Liver (tissue), 8 donors: ENCODE measurements at regions not wholly inside any gene's neighbourhood (a gene's known extent, or its start where the extent isn't known, plus 50 kb on each side); places are given as distances from the start of the nearest gene placed in this dataset.

Experiments used
- DNase-seq: peaks from one replicate; pipeline ENCODE4 v3.0.0-alpha.2; 2017; ENCODE audit warnings: low spot score
- H3K27ac ChIP-seq, 2 donors: one replicate each; pipeline ENCODE4 v1.7.0; 2013; ENCODE audit warnings: inconsistent platforms in 2 of 2, low read length in 2 of 2, control low read depth in 1 of 2, low read depth in 1 of 2, mild to moderate bottlenecking in 1 of 2
- H3K27me3 ChIP-seq, 4 donors: one replicate each; pipeline versions ENCODE4 v1.6.1 to v1.7.0; 2013; ENCODE audit warnings: low read length in 3 of 4, inconsistent platforms in 1 of 4, mild to moderate bottlenecking in 1 of 4, moderate library complexity in 1 of 4; ENCODE audit not compliant: control insufficient read depth in 4 of 4, insufficient read depth in 4 of 4
- H3K36me3 ChIP-seq, 4 donors: one replicate each; pipeline versions ENCODE4 v1.6.1 to v1.7.0; 2013; ENCODE audit warnings: low read length in 3 of 4, mild to moderate bottlenecking in 3 of 4, low read depth in 1 of 4, moderate library complexity in 1 of 4; ENCODE audit not compliant: control insufficient read depth in 4 of 4, insufficient read depth in 3 of 4
- H3K4me1 ChIP-seq, 4 donors: one replicate each; pipeline versions ENCODE4 v1.6.1 to v1.7.0; 2013; ENCODE audit warnings: low read length in 3 of 4, mild to moderate bottlenecking in 3 of 4, moderate library complexity in 1 of 4; ENCODE audit not compliant: control insufficient read depth in 4 of 4, insufficient read depth in 4 of 4
- H3K4me3 ChIP-seq, 3 donors: one replicate each; pipeline versions ENCODE4 v1.6.1 to v1.7.0; 2013; ENCODE audit warnings: low read length in 3 of 3, control low read depth in 1 of 3, low read depth in 1 of 3, mild to moderate bottlenecking in 1 of 3
- H3K9ac ChIP-seq, 2 donors: one replicate each; pipeline ENCODE4 v1.7.0; 2013; ENCODE audit warnings: low read length in 2 of 2, mild to moderate bottlenecking in 2 of 2, moderate library complexity in 2 of 2, control low read depth in 1 of 2, low read depth in 1 of 2
- H3K9me3 ChIP-seq, 4 donors: one replicate each; pipeline versions ENCODE4 v1.6.1 to v1.7.0; 2013; ENCODE audit warnings: low read length in 3 of 4; ENCODE audit not compliant: control insufficient read depth in 4 of 4
- ATF3 ChIP-seq: IDR thresholded peaks from 2 replicates; pipeline ENCODE4 v1.6.1; 2016; ENCODE audit warnings: antibody characterized with exemption
- EGR1 ChIP-seq, 2 donors: IDR thresholded peaks; 2 replicates each; pipeline ENCODE4 v1.6.1; 2016 to 2018; ENCODE audit warnings: antibody characterized with exemption in 2 of 2, low read depth in 2 of 2
- FOXA1 ChIP-seq: IDR thresholded peaks from 2 replicates; pipeline ENCODE4 v1.6.1; 2016; ENCODE audit warnings: antibody characterized with exemption
- FOXA2 ChIP-seq: IDR thresholded peaks from 2 replicates; pipeline ENCODE4 v1.6.1; 2016; ENCODE audit warnings: antibody characterized with exemption
- GABPA ChIP-seq, 2 donors: IDR thresholded peaks in 1 of 2; conservative IDR thresholded peaks in 1 of 2; 2 replicates each; pipeline ENCODE4 v1.6.1; 2016; ENCODE audit warnings: antibody characterized with exemption in 2 of 2, mild to moderate bottlenecking in 1 of 2, moderate library complexity in 1 of 2
- HNF4A ChIP-seq, 2 donors: conservative IDR thresholded peaks; 2 replicates each; pipeline ENCODE4 v1.6.1; 2016; ENCODE audit warnings: antibody characterized with exemption in 2 of 2, mild to moderate bottlenecking in 2 of 2
- HNF4G ChIP-seq: IDR thresholded peaks from 2 replicates; pipeline ENCODE4 v1.6.1; 2016; ENCODE audit warnings: antibody characterized with exemption
- JUND ChIP-seq, 2 donors: IDR thresholded peaks; 2 replicates each; pipeline ENCODE4 v1.6.1; 2016; ENCODE audit warnings: antibody characterized with exemption in 2 of 2
- NR2F2 ChIP-seq: IDR thresholded peaks from 2 replicates; pipeline ENCODE4 v1.6.1; 2016; ENCODE audit warnings: antibody characterized with exemption
- RAD21 ChIP-seq, 2 donors: IDR thresholded peaks; 2 replicates each; pipeline ENCODE4 v1.6.1; 2016; ENCODE audit warnings: antibody characterized with exemption in 2 of 2, mild to moderate bottlenecking in 2 of 2
- REST ChIP-seq: IDR thresholded peaks from 2 replicates; pipeline ENCODE4 v1.6.1; 2016; ENCODE audit warnings: antibody characterized with exemption, mild to moderate bottlenecking
- RXRA ChIP-seq, 2 donors: IDR thresholded peaks; 2 replicates each; pipeline ENCODE4 v1.6.1; 2017 to 2018; ENCODE audit warnings: antibody characterized with exemption in 2 of 2, mild to moderate bottlenecking in 1 of 2
- SP1 ChIP-seq: IDR thresholded peaks from 2 replicates; pipeline ENCODE4 v1.6.1; 2018; ENCODE audit warnings: antibody characterized with exemption, mild to moderate bottlenecking
- TAF1 ChIP-seq: conservative IDR thresholded peaks from 2 replicates; pipeline ENCODE4 v1.6.1; 2016; ENCODE audit warnings: antibody characterized with exemption, mild to moderate bottlenecking
- YY1 ChIP-seq: IDR thresholded peaks from 2 replicates; pipeline ENCODE4 v1.6.1; 2016; ENCODE audit warnings: antibody characterized with exemption, mild to moderate bottlenecking
- ZBTB33 ChIP-seq: IDR thresholded peaks from 2 replicates; pipeline ENCODE4 v1.6.1; 2016; ENCODE audit warnings: antibody characterized with exemption
- WGBS: extraction: QIAGEN DNeasy Blood & Tissue Kit; methylation state at CpG from one replicate; pipeline ENCODE4 v1.1.7; 2013; 5-methylcytosine and 5-hydroxymethylcytosine counted together
- TF ChIP-seq, protein P1 (sequence below): fragments of 150-350 bp; IDR thresholded peaks from 2 replicates; pipeline ENCODE4 v1.5.1; 2017; ENCODE audit warnings: improper control_type of control experiment, low read depth, low read length; ENCODE audit not compliant: missing input control
- TF ChIP-seq, protein P2 (sequence below): IDR thresholded peaks from 2 replicates; pipeline ENCODE4 v1.6.1; 2016; ENCODE audit warnings: antibody characterized with exemption
- donor health status: healthy.
- donor health status: healthy.
- donor health status: healthy.
- donor health status: healthy.
- donor health status: healthy.

- H3K4me1 ChIP-seq: no peaks in the 10 kb centered on the region
- 42% methylated on average over 9 of the region's 9 CpGs for WGBS
- H3K27me3 ChIP-seq: no peaks in the 10 kb centered on the region
- TF ChIP-seq ZBTB33: no peak
- TF ChIP-seq GABPA (IDR thresholded peaks at IDR 0.05 in 1 of 2, conservative IDR thresholded peaks at IDR 0.05 in 1 of 2): no peak
- TF ChIP-seq HNF4G: no peak
- no peak for TF ChIP-seq ATF3
- TF ChIP-seq, protein P1, sequence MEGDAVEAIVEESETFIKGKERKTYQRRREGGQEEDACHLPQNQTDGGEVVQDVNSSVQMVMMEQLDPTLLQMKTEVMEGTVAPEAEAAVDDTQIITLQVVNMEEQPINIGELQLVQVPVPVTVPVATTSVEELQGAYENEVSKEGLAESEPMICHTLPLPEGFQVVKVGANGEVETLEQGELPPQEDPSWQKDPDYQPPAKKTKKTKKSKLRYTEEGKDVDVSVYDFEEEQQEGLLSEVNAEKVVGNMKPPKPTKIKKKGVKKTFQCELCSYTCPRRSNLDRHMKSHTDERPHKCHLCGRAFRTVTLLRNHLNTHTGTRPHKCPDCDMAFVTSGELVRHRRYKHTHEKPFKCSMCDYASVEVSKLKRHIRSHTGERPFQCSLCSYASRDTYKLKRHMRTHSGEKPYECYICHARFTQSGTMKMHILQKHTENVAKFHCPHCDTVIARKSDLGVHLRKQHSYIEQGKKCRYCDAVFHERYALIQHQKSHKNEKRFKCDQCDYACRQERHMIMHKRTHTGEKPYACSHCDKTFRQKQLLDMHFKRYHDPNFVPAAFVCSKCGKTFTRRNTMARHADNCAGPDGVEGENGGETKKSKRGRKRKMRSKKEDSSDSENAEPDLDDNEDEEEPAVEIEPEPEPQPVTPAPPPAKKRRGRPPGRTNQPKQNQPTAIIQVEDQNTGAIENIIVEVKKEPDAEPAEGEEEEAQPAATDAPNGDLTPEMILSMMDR: no peak
- peak; percentile 76 to 94 for TF ChIP-seq JUND (IDR thresholded peaks at IDR 0.05)
- no peak for TF ChIP-seq TAF1
- TF ChIP-seq HNF4A (conservative IDR thresholded peaks at IDR 0.05): no peak
- peak in 1 of 2 donors; percentile 14 for TF ChIP-seq RAD21 (IDR thresholded peaks at IDR 0.05)
- TF ChIP-seq RXRA (IDR thresholded peaks at IDR 0.05): peak in 1 of 2 donors; percentile 8
- TF ChIP-seq FOXA2: no peak
- no peak for TF ChIP-seq REST
- no peak for TF ChIP-seq YY1
- TF ChIP-seq, protein P2, sequence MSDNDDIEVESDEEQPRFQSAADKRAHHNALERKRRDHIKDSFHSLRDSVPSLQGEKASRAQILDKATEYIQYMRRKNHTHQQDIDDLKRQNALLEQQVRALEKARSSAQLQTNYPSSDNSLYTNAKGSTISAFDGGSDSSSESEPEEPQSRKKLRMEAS: peak; percentile 65
- TF ChIP-seq FOXA1: no peak
- TF ChIP-seq SP1: no peak
- TF ChIP-seq EGR1 (IDR thresholded peaks at IDR 0.05; ENCODE audit: low read depth in 2 of 2): no peak
- peak; percentile 66 for TF ChIP-seq NR2F2
- H3K9ac ChIP-seq: no peak overlapping the region
- no peaks in the 10 kb centered on the region for H3K36me3 ChIP-seq
- peak overlapping the region in 1 of 2 donors; percentile 50 for H3K27ac ChIP-seq
- H3K4me3 ChIP-seq: no peak overlapping the region
- no peaks in the 10 kb centered on the region for H3K9me3 ChIP-seq
- DNase-seq: no peak
Measured at GRCh38 chr5:17118631-17119030, 98.8 kb upstream of the BASP1 start.
